ENCODE measurements at regions not wholly inside any gene's neighbourhood (a gene's known extent, or its start where the extent isn't known, plus 50 kb on each side); places are given as distances from the start of the nearest gene placed in this dataset.

DNA sequence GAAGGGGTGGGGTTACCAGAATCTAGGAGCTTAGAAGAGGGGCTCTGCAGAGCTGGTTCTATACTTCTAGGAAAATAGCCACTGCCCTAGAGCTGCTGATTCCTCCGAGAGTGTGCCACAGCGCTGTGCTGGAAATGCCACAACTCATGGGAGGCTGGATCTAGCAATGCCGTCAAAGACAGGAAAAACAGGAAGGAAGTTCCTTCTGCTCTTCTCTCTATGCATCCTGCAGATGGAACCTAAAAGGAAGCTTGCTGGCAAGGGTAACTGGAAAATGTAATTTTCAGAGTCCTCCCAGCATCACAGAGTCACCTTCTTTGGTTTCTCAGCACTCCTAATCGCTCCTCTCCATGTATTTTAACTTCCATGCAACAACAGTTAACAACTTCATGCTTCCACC lies 121.2 kb upstream of the TLL1 start:
- Mint-ChIP-seq H3K27ac (ENCODE audit: unreplicated experiment) (no peak overlapping the region), H3K36me3 (ENCODE audit: unreplicated experiment) (no peaks in the 10 kb centered on the region), H3K4me3 (ENCODE audit: unreplicated experiment) (no peak overlapping the region), H3K27me3 (ENCODE audit: unreplicated experiment) (peaks cover 2% of the 10 kb centered on the region), H3K4me1 (ENCODE audit: low read depth, unreplicated experiment) (no peaks in the 10 kb centered on the region), H3K9me3 (ENCODE audit: unreplicated experiment) (no peaks in the 10 kb centered on the region)
- TF ChIP-seq, protein P1, sequence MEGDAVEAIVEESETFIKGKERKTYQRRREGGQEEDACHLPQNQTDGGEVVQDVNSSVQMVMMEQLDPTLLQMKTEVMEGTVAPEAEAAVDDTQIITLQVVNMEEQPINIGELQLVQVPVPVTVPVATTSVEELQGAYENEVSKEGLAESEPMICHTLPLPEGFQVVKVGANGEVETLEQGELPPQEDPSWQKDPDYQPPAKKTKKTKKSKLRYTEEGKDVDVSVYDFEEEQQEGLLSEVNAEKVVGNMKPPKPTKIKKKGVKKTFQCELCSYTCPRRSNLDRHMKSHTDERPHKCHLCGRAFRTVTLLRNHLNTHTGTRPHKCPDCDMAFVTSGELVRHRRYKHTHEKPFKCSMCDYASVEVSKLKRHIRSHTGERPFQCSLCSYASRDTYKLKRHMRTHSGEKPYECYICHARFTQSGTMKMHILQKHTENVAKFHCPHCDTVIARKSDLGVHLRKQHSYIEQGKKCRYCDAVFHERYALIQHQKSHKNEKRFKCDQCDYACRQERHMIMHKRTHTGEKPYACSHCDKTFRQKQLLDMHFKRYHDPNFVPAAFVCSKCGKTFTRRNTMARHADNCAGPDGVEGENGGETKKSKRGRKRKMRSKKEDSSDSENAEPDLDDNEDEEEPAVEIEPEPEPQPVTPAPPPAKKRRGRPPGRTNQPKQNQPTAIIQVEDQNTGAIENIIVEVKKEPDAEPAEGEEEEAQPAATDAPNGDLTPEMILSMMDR (IDR thresholded peaks at IDR 0.05; ENCODE audit: partially characterized antibody, unreplicated experiment): no peak
- no peak for DNase-seq

DNA sequence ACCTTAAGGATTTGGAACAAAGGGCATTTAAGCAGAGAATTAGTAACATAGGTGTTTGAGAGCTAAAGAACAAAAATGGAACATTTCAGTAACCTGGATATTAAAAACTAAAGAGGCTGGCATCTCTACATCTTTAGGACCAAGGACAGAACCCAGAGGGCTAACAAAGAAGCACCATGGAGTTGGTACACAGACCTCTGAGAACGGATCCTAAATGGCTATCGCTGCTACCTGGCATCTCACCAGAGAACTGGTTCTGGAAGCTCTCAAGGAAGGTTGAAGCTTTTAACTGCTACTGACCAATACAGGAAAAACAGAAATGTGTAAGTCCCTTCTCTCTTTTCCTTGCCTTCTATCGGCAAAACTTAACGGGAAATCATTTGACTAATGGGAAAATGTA lies 118.4 kb upstream of the TLL1 start:
- TF ChIP-seq, protein P1 (IDR thresholded peaks at IDR 0.05; ENCODE audit: partially characterized antibody, unreplicated experiment): no peak
- no peaks in the 10 kb centered on the region for H3K36me3 Mint-ChIP-seq (ENCODE audit: unreplicated experiment)
- no peak overlapping the region for H3K4me3 Mint-ChIP-seq (ENCODE audit: unreplicated experiment)
- H3K9me3 Mint-ChIP-seq (ENCODE audit: unreplicated experiment): no peaks in the 10 kb centered on the region
- H3K27me3 Mint-ChIP-seq (ENCODE audit: unreplicated experiment): peaks cover 2% of the 10 kb centered on the region
- no peak overlapping the region for H3K27ac Mint-ChIP-seq (ENCODE audit: unreplicated experiment)
- no peak for DNase-seq
- peaks cover 2% of the 10 kb centered on the region for H3K4me1 Mint-ChIP-seq (ENCODE audit: low read depth, unreplicated experiment)

DNA sequence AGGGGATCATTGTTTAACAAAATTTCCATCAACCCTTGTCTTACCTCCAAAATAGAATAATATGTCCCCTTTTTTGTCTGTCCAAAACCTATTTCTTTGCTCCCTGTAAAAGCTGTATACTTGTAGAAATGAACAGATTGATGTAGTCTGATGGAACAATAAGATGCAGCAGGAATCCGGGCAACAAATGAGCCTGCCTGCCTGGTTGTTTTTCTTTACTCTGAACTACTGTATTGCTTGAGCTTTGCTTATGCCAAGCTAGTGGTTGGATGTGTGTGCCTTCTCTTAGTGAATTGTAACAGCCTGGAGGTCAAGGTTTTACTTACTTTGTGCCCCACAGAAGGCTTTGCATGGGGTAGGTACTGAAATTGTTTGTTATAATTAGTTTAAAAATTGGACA lies 116.2 kb upstream of the TLL1 start:
- no peak for DNase-seq
- Mint-ChIP-seq H3K4me3 (ENCODE audit: unreplicated experiment) (no peak overlapping the region), H3K27me3 (ENCODE audit: unreplicated experiment) (peaks cover 2% of the 10 kb centered on the region), H3K4me1 (ENCODE audit: low read depth, unreplicated experiment) (peaks cover 2% of the 10 kb centered on the region), H3K36me3 (ENCODE audit: unreplicated experiment) (no peaks in the 10 kb centered on the region), H3K27ac (ENCODE audit: unreplicated experiment) (no peak overlapping the region), H3K9me3 (ENCODE audit: unreplicated experiment) (peaks cover 2% of the 10 kb centered on the region)
- TF ChIP-seq, protein P1 (IDR thresholded peaks at IDR 0.05; ENCODE audit: partially characterized antibody, unreplicated experiment): no peak

DNA sequence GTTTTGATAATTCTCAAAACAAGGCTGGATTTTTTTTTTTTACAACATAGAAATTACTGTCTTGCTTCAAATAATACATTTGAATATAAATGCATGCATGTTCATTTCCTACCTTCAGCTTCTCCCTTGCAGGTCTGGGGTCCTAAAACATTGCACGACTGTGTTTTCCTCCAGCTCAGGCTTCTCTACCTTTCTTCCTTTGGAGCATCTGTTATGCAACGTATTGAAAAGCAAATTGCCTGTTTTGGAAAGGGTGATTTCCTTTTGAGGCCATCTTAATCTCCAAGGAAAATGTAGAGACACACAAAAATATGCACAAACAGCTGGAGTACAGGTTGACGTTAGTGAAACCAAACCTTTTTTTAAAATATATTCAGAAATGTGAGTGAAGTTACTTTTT lies 115.6 kb upstream of the TLL1 start:
- Mint-ChIP-seq H3K36me3 (ENCODE audit: unreplicated experiment) (no peaks in the 10 kb centered on the region), H3K27ac (ENCODE audit: unreplicated experiment) (no peak overlapping the region), H3K9me3 (ENCODE audit: unreplicated experiment) (peaks cover 2% of the 10 kb centered on the region), H3K27me3 (ENCODE audit: unreplicated experiment) (peaks cover under 1% of the 10 kb centered on the region), H3K4me3 (ENCODE audit: unreplicated experiment) (no peak overlapping the region), H3K4me1 (ENCODE audit: low read depth, unreplicated experiment) (peaks cover 2% of the 10 kb centered on the region)
- TF ChIP-seq, protein P1 (IDR thresholded peaks at IDR 0.05; ENCODE audit: partially characterized antibody, unreplicated experiment): no peak
- DNase-seq: no peak

DNA sequence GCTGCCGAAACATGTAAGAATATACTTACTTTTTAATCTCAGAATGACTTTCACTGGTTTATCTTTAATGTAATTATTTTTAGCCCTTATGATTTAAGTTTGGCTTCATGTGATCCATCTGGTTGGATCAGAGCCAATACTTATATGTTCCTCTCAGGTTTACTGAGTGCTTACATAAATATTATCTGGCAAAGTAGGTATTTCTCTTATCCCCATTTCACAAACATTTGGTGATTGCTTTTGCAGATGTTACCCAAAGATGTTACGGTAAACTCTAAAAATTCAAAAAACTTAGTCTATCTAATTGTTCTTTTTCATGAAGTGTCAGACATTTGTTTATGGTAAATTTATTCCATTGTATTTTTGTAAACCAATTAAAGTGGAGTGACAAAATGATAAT lies 115.0 kb upstream of the TLL1 start:
- H3K27ac Mint-ChIP-seq (ENCODE audit: unreplicated experiment): no peak overlapping the region
- peaks cover 2% of the 10 kb centered on the region for H3K9me3 Mint-ChIP-seq (ENCODE audit: unreplicated experiment)
- H3K27me3 Mint-ChIP-seq (ENCODE audit: unreplicated experiment): no peaks in the 10 kb centered on the region
- no peak overlapping the region for H3K4me3 Mint-ChIP-seq (ENCODE audit: unreplicated experiment)
- no peaks in the 10 kb centered on the region for H3K36me3 Mint-ChIP-seq (ENCODE audit: unreplicated experiment)
- no peak for DNase-seq
- peaks cover 2% of the 10 kb centered on the region for H3K4me1 Mint-ChIP-seq (ENCODE audit: low read depth, unreplicated experiment)
- TF ChIP-seq, protein P1 (IDR thresholded peaks at IDR 0.05; ENCODE audit: partially characterized antibody, unreplicated experiment): no peak
